ENCODE measurements at regions not wholly inside any gene's neighbourhood (a gene's known extent, or its start where the extent isn't known, plus 50 kb on each side); places are given as distances from the start of the nearest gene placed in this dataset.

GRCh38 chr20:41889126-41889843, 271.1 kb upstream of the CHD6 start:
- DNase-seq (ENCODE audit: insufficient read length, low spot score): no peak
- no peak for FAIRE-seq

- FAIRE-seq (no peak), DNase-seq (ENCODE audit: insufficient read length, low spot score) (no peak)
Measured at GRCh38 chr20:41888434-41888833, 270.3 kb upstream of the CHD6 start.

GRCh38 chr20:41887500-41887899, 269.3 kb upstream of the CHD6 start:
- DNase-seq (ENCODE audit: insufficient read length, low spot score): no peak
- FAIRE-seq: no peak

GRCh38 chr20:41881466-41882046, 263.4 kb upstream of the CHD6 start:
- DNase-seq (ENCODE audit: insufficient read length, low spot score) (no peak), FAIRE-seq (no peak)

- DNase-seq (ENCODE audit: insufficient read length, low spot score): no peak
- FAIRE-seq: no peak
Measured at GRCh38 chr20:41879123-41879522, 260.9 kb upstream of the CHD6 start.

- FAIRE-seq: no peak
- no peak for DNase-seq (ENCODE audit: insufficient read length, low spot score)
Measured at GRCh38 chr20:41877911-41878310, 259.7 kb upstream of the CHD6 start.

GRCh38 chr20:41874658-41875057, 256.5 kb upstream of the CHD6 start:
- no peak for DNase-seq (ENCODE audit: insufficient read length, low spot score)
- no peak for FAIRE-seq

GRCh38 chr20:41872930-41873329, 254.8 kb upstream of the CHD6 start:
- DNase-seq (ENCODE audit: insufficient read length, low spot score): no peak
- FAIRE-seq: no peak

- DNase-seq (ENCODE audit: insufficient read length, low spot score): no peak
Measured at GRCh38 chr20:41870869-41871462, 252.8 kb upstream of the CHD6 start.

GRCh38 chr20:41869261-41869660, 251.1 kb upstream of the CHD6 start:
- no peak for FAIRE-seq

More at GRCh38 chr20:41870869-41871462, 252.8 kb upstream of the CHD6 start:
- FAIRE-seq: no peak

GRCh38 chr20:41865938-41866337, 247.8 kb upstream of the CHD6 start:
- no peak for DNase-seq (ENCODE audit: insufficient read length, low spot score)
- no peak for FAIRE-seq

More at GRCh38 chr20:41869261-41869660, 251.1 kb upstream of the CHD6 start:
- no peak for DNase-seq (ENCODE audit: insufficient read length, low spot score)

- DNase-seq (ENCODE audit: insufficient read length, low spot score) (no peak), FAIRE-seq (no peak)
Measured at GRCh38 chr20:41862476-41862875, 244.3 kb upstream of the CHD6 start.

- no peak for FAIRE-seq
- DNase-seq (ENCODE audit: insufficient read length, low spot score): no peak
Measured at GRCh38 chr20:41861772-41862422, 243.7 kb upstream of the CHD6 start.

- no peak for FAIRE-seq
- DNase-seq (ENCODE audit: insufficient read length, low spot score): no peak
Measured at GRCh38 chr20:41854765-41855164, 236.6 kb upstream of the CHD6 start.

- no peak for DNase-seq (ENCODE audit: insufficient read length, low spot score)
- no peak for FAIRE-seq
Measured at GRCh38 chr20:41853806-41854205, 235.6 kb upstream of the CHD6 start.

GRCh38 chr20:41848180-41848579, 230.0 kb upstream of the CHD6 start:
- no peak for DNase-seq (ENCODE audit: insufficient read length, low spot score)
- FAIRE-seq: no peak

- FAIRE-seq (no peak), DNase-seq (ENCODE audit: insufficient read length, low spot score) (no peak)
Measured at GRCh38 chr20:41837669-41838224, 219.6 kb upstream of the CHD6 start.

GRCh38 chr20:41833739-41834138, 215.6 kb upstream of the CHD6 start:
- FAIRE-seq: no peak
- DNase-seq (ENCODE audit: insufficient read length, low spot score): no peak

GRCh38 chr20:41830702-41831101, 212.5 kb upstream of the CHD6 start:
- DNase-seq (ENCODE audit: insufficient read length, low spot score) (no peak), FAIRE-seq (no peak)

GRCh38 chr20:41819436-41819835, 201.3 kb upstream of the CHD6 start:
- no peak for FAIRE-seq
- DNase-seq (ENCODE audit: insufficient read length, low spot score): no peak

- DNase-seq (ENCODE audit: insufficient read length, low spot score) (no peak), FAIRE-seq (no peak)
Measured at GRCh38 chr20:41818991-41819390, 200.8 kb upstream of the CHD6 start.

All from GM19239 (cell line).